ENCODE measurements at regions not wholly inside any gene's neighbourhood (a gene's known extent, or its start where the extent isn't known, plus 50 kb on each side); places are given as distances from the start of the nearest gene placed in this dataset.
A peak's percentile ranks its signal among the peaks of the same experiment; 100 is the strongest.

GRCh38 chr4:26028793-26029567, 115.0 kb downstream of the SMIM20 start (continued):
- TF ChIP-seq, protein P1, sequence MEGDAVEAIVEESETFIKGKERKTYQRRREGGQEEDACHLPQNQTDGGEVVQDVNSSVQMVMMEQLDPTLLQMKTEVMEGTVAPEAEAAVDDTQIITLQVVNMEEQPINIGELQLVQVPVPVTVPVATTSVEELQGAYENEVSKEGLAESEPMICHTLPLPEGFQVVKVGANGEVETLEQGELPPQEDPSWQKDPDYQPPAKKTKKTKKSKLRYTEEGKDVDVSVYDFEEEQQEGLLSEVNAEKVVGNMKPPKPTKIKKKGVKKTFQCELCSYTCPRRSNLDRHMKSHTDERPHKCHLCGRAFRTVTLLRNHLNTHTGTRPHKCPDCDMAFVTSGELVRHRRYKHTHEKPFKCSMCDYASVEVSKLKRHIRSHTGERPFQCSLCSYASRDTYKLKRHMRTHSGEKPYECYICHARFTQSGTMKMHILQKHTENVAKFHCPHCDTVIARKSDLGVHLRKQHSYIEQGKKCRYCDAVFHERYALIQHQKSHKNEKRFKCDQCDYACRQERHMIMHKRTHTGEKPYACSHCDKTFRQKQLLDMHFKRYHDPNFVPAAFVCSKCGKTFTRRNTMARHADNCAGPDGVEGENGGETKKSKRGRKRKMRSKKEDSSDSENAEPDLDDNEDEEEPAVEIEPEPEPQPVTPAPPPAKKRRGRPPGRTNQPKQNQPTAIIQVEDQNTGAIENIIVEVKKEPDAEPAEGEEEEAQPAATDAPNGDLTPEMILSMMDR (IDR thresholded peaks at IDR 0.05 in 2 of 3, conservative IDR thresholded peaks at IDR 0.05 in 1 of 3; ENCODE audit: control insufficient read depth in 2 of 3, extremely low read depth in 1 of 3, insufficient read depth in 1 of 3, low read depth in 3 of 3, low read length in 3 of 3): peak; percentile 75 to 89 (median 85)
- TF ChIP-seq KLF5 (IDR thresholded peaks at IDR 0.05; ENCODE audit: partially characterized antibody) (no peak), JUND (IDR thresholded peaks at IDR 0.05; ENCODE audit: low read depth, low read length) (no peak), ZNF24 (IDR thresholded peaks at IDR 0.05) (no peak), CBX3 (IDR thresholded peaks at IDR 0.05; ENCODE audit: borderline replicate concordance, low read depth) (no peak), ESRRA (IDR thresholded peaks at IDR 0.05; ENCODE audit: low read length) (no peak), SIN3A (IDR thresholded peaks at IDR 0.05; ENCODE audit: low read depth, low read length) (no peak)

DNA sequence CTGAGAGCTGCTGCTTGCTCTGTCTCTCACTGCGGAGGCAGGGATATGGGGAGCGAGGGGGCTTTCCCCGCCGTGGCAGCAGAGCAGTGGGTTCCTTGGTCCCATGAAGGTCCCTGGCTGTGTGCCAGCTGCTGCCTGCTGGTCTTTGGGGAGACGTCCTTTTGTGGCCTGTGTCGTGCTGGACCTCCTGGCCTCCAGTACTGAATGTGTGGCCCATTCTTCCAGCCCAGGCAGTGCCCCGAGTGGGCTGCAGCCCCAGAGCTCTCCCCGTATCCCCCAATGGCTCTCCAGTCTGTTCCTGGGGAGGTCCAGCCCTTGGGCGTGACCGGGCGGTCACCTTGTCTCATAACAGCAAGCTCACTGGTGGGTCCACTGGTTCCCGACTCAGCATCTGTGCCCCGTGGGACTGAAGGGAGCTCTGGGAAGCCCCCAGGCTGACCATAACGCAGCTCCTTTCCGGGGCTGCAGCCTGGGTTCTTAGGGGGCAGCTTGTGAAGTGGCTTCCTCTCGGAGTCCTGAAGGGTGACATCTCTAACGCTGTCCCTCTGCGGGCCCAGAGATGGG, 115.6 kb downstream of the SMIM20 start:
- H3K9me3 ChIP-seq (replicated peaks; ENCODE audit: control insufficient read depth, insufficient read depth, low read length): no peaks in the 10 kb centered on the region; the same call in 2 of the 3 replicates
- H3K4me1 ChIP-seq (ENCODE audit: control insufficient read depth, insufficient read depth, low read length): peaks cover 4% of the 10 kb centered on the region
- FAIRE-seq (no peak), ATAC-seq (no peak), DNase-seq (ENCODE audit: low read depth, low spot score) (no peak)
- intact Hi-C loops (cut with micrococcal nuclease; ENCODE audit: unreplicated experiment) (loop anchor here (2.0 kb wide), 1 partner anchor 381 kb away; no protein-coding TSS in a partner anchor), in situ Hi-C loops (cut with MboI) (loop anchor here (10.0 kb wide), 2 partner anchors 65 to 385 kb away; no protein-coding TSS in a partner anchor)
- H3K27me3 ChIP-seq (replicated peaks in 1 of 2; ENCODE audit: control insufficient read depth in 2 of 2, insufficient read depth in 2 of 2, low read length in 1 of 2): no peaks in the 10 kb centered on the region
- no peaks in the 10 kb centered on the region for H4K20me1 ChIP-seq (ENCODE audit: control insufficient read depth, insufficient read depth)
- no peak overlapping the region for H3K4me2 ChIP-seq (ENCODE audit: control insufficient read depth, insufficient read depth)
- ChIA-PET POLR2A (no interaction called here), RAD21 (ENCODE audit: unreplicated experiment) (interaction anchor here (0.7 to 3.2 kb wide), 16 partner anchors 26 to 981 kb away, joined by 3 to 20 read pairs (median 5); no protein-coding TSS in a partner anchor), CTCF (interaction anchor here (0.6 to 3.0 kb wide), 25 partner anchors 9 to 692 kb away, joined by 3 to 18 read pairs (median 4); no protein-coding TSS in a partner anchor), SMC1A (ENCODE audit: uncharacterized antibody, unreplicated experiment) (interaction anchor here (0.6 to 2.7 kb wide), 20 partner anchors 15 to 381 kb away, joined by 3 to 17 read pairs (median 5); no protein-coding TSS in a partner anchor)
- H3K4me3 ChIP-seq: no peak overlapping the region
- no peak overlapping the region for H2AFZ ChIP-seq (ENCODE audit: control insufficient read depth, low read depth, low read length)
- BruUV-seq (replicated peaks): no TSS peak
- no peaks in the 10 kb centered on the region for H3K36me3 ChIP-seq (ENCODE audit: control insufficient read depth in 2 of 2, insufficient read depth in 2 of 2, low read length in 1 of 2)
- no peak overlapping the region for H3K9ac ChIP-seq (ENCODE audit: control insufficient read depth, insufficient read depth, low read length)
- TF ChIP-seq ZNF207 (IDR thresholded peaks at IDR 0.05; ENCODE audit: borderline replicate concordance) (no peak), TCF12 (IDR thresholded peaks at IDR 0.05; ENCODE audit: low read depth, low read length) (no peak), BACH1 (IDR thresholded peaks at IDR 0.05; ENCODE audit: borderline replicate concordance) (no peak), CHD1 (IDR thresholded peaks at IDR 0.05; ENCODE audit: low read depth, low read length) (no peak), CREM (IDR thresholded peaks at IDR 0.05; ENCODE audit: low read depth) (no peak), HDAC2 (IDR thresholded peaks at IDR 0.05) (no peak), SUPT20H (IDR thresholded peaks at IDR 0.05; ENCODE audit: borderline replicate concordance, control insufficient read depth, low read depth, low read length) (no peak), HDGF (IDR thresholded peaks at IDR 0.05) (no peak), ZNF217 (IDR thresholded peaks at IDR 0.05) (no peak)
- TF ChIP-seq, protein P1 (IDR thresholded peaks at IDR 0.05 in 2 of 3, conservative IDR thresholded peaks at IDR 0.05 in 1 of 3; ENCODE audit: control insufficient read depth in 2 of 3, extremely low read depth in 1 of 3, insufficient read depth in 1 of 3, low read depth in 3 of 3, low read length in 3 of 3): no peak
- TF ChIP-seq, protein P2, sequence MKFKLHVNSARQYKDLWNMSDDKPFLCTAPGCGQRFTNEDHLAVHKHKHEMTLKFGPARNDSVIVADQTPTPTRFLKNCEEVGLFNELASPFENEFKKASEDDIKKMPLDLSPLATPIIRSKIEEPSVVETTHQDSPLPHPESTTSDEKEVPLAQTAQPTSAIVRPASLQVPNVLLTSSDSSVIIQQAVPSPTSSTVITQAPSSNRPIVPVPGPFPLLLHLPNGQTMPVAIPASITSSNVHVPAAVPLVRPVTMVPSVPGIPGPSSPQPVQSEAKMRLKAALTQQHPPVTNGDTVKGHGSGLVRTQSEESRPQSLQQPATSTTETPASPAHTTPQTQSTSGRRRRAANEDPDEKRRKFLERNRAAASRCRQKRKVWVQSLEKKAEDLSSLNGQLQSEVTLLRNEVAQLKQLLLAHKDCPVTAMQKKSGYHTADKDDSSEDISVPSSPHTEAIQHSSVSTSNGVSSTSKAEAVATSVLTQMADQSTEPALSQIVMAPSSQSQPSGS (IDR thresholded peaks at IDR 0.05; ENCODE audit: low read length): no peak
- no peak overlapping the region for H3K27ac ChIP-seq (ENCODE audit: control insufficient read depth, insufficient read depth)
- no peaks in the 10 kb centered on the region for H3K79me2 ChIP-seq (ENCODE audit: control insufficient read depth, insufficient read depth, low read length)
- 54% methylated on average over 18 of the region's 18 CpGs for WGBS (ENCODE audit: insufficient coverage, insufficient replicate concordance, low lambda C conversion rate, missing lambda C conversion rate)
